ENCODE measurements at regions not wholly inside any gene's neighbourhood (a gene's known extent, or its start where the extent isn't known, plus 50 kb on each side); places are given as distances from the start of the nearest gene placed in this dataset.

DNA sequence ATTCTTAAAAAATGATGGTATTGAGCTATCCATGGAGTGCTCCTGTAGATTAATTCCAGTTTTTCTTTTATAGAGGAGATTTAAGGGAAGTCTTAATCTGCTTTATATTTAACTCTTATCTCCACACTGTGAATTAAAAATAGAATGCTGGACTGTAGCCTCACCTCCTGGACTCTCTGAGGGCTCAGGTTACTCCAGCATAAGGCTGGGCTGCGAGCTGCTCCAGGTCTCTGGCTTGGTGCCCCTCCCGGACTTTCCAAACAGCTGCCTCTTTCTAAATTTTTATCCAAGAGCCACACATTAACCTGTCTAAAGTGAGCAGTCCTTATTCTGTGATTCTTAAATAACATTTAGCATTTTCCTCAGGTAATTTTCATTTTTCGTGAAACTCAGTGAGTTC lies 218.7 kb upstream of the JADE1 start:
- H3K27ac ChIP-seq, result no peak overlapping the region
- intact Hi-C loops (cut with DNase I; ENCODE audit: low total_unique reads), result no loop called here
- no peaks in the 10 kb centered on the region for H3K4me1 ChIP-seq
- H3K4me3 ChIP-seq, result no peak overlapping the region
- TF ChIP-seq POLR2AphosphoS5 (IDR thresholded peaks at IDR 0.05) (no peak), POLR2A (IDR thresholded peaks at IDR 0.05) (no peak)
- TF ChIP-seq, protein P1, sequence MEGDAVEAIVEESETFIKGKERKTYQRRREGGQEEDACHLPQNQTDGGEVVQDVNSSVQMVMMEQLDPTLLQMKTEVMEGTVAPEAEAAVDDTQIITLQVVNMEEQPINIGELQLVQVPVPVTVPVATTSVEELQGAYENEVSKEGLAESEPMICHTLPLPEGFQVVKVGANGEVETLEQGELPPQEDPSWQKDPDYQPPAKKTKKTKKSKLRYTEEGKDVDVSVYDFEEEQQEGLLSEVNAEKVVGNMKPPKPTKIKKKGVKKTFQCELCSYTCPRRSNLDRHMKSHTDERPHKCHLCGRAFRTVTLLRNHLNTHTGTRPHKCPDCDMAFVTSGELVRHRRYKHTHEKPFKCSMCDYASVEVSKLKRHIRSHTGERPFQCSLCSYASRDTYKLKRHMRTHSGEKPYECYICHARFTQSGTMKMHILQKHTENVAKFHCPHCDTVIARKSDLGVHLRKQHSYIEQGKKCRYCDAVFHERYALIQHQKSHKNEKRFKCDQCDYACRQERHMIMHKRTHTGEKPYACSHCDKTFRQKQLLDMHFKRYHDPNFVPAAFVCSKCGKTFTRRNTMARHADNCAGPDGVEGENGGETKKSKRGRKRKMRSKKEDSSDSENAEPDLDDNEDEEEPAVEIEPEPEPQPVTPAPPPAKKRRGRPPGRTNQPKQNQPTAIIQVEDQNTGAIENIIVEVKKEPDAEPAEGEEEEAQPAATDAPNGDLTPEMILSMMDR (IDR thresholded peaks at IDR 0.05), result no peak
- DNase-seq (ENCODE audit: low spot score in 2 of 2), result no peak
- H3K9me3 ChIP-seq, result no peaks in the 10 kb centered on the region
- no peaks in the 10 kb centered on the region for H3K27me3 ChIP-seq
- no peaks in the 10 kb centered on the region for H3K36me3 ChIP-seq

DNA sequence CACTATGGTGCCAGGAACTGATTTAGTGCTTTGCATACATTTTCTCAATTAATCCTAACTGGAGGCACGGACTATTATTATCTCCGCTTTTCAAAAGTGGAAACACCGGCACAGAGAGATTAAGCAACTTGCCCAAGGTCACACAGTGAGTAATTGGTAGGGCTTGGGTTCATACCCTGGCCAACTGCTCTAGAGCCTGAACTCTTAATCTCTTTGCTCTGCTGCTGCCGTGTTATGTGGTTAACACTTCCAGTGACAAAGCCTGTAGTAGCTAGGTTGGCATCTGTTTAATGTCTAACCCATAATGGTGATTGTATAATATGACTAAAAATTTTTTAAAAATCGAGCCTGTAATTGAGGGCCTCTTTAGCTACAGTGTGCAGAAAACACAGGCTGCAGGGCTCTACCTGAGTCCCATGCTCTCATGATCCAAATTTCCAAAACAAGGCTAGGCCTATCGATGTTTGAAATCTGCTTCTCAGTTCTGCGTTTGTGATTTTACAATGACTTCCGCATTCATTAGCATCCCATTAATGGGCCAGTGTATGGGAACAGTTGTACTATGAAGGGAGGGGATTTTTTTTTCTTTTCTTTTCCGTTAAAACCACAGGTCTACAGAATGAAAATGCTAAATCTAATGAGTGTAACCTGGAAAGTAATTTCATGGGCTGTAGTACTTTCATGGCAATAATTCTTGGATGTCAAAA lies 219.3 kb upstream of the JADE1 start:
- Histone ChIP-seq H3K27me3 (no peaks in the 10 kb centered on the region), H3K27ac (no peak overlapping the region), H3K4me3 (no peak overlapping the region), H3K9me3 (no peaks in the 10 kb centered on the region), H3K36me3 (no peaks in the 10 kb centered on the region), H3K4me1 (no peaks in the 10 kb centered on the region)
- no peak for TF ChIP-seq POLR2A (IDR thresholded peaks at IDR 0.05)
- no peak for TF ChIP-seq POLR2AphosphoS5 (IDR thresholded peaks at IDR 0.05)
- TF ChIP-seq, protein P1 (IDR thresholded peaks at IDR 0.05), result no peak
- no peak for DNase-seq (ENCODE audit: low spot score in 2 of 2)
- intact Hi-C loops (cut with DNase I; ENCODE audit: low total_unique reads), result no loop called here

DNA sequence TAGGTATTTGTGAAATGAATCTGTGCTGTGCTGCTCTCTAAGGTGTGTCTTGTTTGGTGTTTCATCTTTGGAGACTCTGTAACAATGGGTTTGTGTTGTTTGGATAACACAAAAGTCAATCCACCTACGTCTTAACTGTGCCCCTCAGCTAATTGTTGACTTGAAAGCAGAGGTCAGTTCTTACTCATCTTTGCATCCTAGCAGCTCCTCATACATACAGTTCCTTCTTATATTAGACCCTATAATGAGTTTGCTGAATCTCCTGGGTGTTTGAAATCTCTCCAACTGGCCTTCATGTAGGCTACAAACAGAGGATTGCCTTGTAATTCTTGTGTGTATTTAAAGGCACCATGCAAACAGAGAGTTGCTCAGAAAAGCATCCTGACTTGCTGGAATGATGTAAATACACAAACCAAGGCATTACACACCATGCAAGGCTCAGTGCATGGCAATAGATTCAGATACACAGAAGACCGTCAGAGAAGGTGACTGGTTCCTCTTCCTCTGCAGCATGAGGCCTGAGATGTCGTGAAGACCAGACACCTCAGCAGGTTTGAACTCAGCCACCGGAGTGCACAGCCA lies 220.0 kb upstream of the JADE1 start:
- Histone ChIP-seq H3K27ac (no peak overlapping the region), H3K4me3 (no peak overlapping the region), H3K36me3 (no peaks in the 10 kb centered on the region), H3K9me3 (no peaks in the 10 kb centered on the region), H3K27me3 (no peaks in the 10 kb centered on the region), H3K4me1 (no peaks in the 10 kb centered on the region)
- intact Hi-C loops (cut with DNase I; ENCODE audit: low total_unique reads), result no loop called here
- no peak for DNase-seq (ENCODE audit: low spot score in 2 of 2)
- no peak for TF ChIP-seq POLR2AphosphoS5 (IDR thresholded peaks at IDR 0.05)
- TF ChIP-seq POLR2A (IDR thresholded peaks at IDR 0.05), result no peak
- TF ChIP-seq, protein P1 (IDR thresholded peaks at IDR 0.05), result no peak

DNA sequence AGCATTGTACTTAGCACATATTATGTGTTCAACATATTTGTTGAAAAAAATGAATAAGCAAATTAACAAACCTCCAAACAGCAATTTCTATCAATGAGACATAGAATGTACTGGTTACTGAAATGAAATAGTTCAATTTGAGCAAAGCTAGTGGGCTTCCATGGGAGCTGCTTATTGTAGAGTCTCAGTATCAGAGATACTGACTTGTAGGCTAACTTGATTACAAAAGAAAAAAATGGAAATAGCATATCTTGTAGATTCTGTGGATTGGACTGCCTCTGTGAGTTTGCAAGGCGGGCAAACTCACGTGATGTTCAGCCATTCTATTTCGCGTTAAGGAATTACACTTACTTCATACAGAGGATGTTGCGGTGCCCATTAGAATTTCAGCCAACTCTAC lies 222.1 kb upstream of the JADE1 start:
- H3K27ac ChIP-seq, result no peak overlapping the region
- H3K9me3 ChIP-seq, result no peaks in the 10 kb centered on the region
- H3K4me1 ChIP-seq, result no peaks in the 10 kb centered on the region
- no peak overlapping the region for H3K4me3 ChIP-seq
- intact Hi-C loops (cut with DNase I; ENCODE audit: low total_unique reads), result no loop called here
- no peak for DNase-seq (ENCODE audit: low spot score in 2 of 2)
- H3K36me3 ChIP-seq, result no peaks in the 10 kb centered on the region
- H3K27me3 ChIP-seq, result no peaks in the 10 kb centered on the region
- TF ChIP-seq, protein P1 (IDR thresholded peaks at IDR 0.05), result no peak
- TF ChIP-seq POLR2AphosphoS5 (IDR thresholded peaks at IDR 0.05) (no peak), POLR2A (IDR thresholded peaks at IDR 0.05) (no peak)

Measured in breast epithelium (tissue), 4 donors.